Activated T-cell treated with anti-CD3 and anti-CD28 coated beads, Interleukin-2, amount 50 U/mL, for 24 hours (primary cell): ENCODE measurements at regions not wholly inside any gene's neighbourhood (a gene's known extent, or its start where the extent isn't known, plus 50 kb on each side); places are given as distances from the start of the nearest gene placed in this dataset.

Experiments used
- DNase-seq: peaks from one replicate; pipeline ENCODE4 v3.0.0-alpha.2; 2020
- H3K27ac Mint-ChIP-seq: 2 replicates; pipeline ENCODE4 v1.8.0; 2020; ENCODE audit warnings: mild to moderate bottlenecking, mixed read lengths
- H3K27me3 Mint-ChIP-seq: 2 replicates; pipeline ENCODE4 v1.8.0; 2020; ENCODE audit warnings: mixed read lengths
- H3K36me3 Mint-ChIP-seq: 2 replicates; pipeline ENCODE4 v1.8.0; 2020; ENCODE audit warnings: low read depth, mixed read lengths
- H3K4me1 Mint-ChIP-seq: 2 replicates; pipeline ENCODE4 v1.8.0; 2020; ENCODE audit warnings: low read depth, mixed read lengths
- H3K4me3 Mint-ChIP-seq: 2 replicates; pipeline ENCODE4 v1.8.0; 2020; ENCODE audit warnings: mild to moderate bottlenecking, moderate library complexity, mixed read lengths
- H3K9me3 Mint-ChIP-seq: 2 replicates; pipeline ENCODE4 v1.8.0; 2020; ENCODE audit warnings: mixed read lengths

DNA sequence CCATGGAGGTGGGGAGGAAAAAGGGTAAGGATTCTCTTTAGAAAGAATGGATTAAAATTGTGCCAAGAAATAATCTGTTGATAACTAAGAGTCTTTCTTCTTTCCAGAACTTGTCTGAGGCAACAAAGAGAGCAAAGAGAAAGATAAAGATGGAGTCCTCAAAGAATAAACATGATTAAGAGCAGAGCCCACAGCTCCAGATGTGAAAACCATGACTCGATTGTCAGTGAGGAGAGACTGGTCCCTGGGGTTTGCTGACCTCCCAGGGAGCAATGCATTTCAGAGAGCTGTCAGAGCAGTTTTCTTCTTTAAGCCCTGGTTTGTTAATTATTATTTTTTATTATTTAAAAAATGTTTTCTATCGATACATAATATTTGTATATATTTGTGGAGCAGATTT, 74.6 kb downstream of the TMEM100 start:
- no peaks in the 10 kb centered on the region for H3K9me3 Mint-ChIP-seq
- H3K4me1 Mint-ChIP-seq, result no peaks in the 10 kb centered on the region
- no peaks in the 10 kb centered on the region for H3K36me3 Mint-ChIP-seq
- no peak overlapping the region for H3K4me3 Mint-ChIP-seq
- peaks cover 38% of the 10 kb centered on the region for H3K27me3 Mint-ChIP-seq
- no peak overlapping the region for H3K27ac Mint-ChIP-seq
- no peak for DNase-seq

DNA sequence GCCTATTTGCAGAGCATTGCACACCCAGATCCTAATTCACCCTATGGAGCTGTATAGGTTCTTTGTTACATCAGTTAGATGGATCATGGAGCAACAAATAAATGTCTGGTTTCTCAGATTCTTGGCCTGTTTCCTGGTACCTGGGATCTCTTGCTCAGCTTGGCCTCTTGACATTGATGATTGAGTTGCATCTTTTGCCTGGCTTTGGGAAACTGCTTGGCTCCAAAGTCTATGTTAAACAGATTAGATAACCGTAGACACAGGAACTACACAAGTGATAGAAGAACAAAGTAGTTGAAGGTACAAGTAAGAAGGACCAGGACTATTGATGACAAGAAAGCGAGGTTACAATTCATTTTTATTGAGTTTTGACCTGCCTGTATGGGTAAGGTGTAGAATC, 77.3 kb downstream of the TMEM100 start:
- H3K9me3 Mint-ChIP-seq, result no peaks in the 10 kb centered on the region
- H3K36me3 Mint-ChIP-seq, result no peaks in the 10 kb centered on the region
- peaks cover 46% of the 10 kb centered on the region for H3K27me3 Mint-ChIP-seq
- no peaks in the 10 kb centered on the region for H3K4me1 Mint-ChIP-seq
- H3K4me3 Mint-ChIP-seq, result no peak overlapping the region
- H3K27ac Mint-ChIP-seq, result no peak overlapping the region
- no peak for DNase-seq

DNA sequence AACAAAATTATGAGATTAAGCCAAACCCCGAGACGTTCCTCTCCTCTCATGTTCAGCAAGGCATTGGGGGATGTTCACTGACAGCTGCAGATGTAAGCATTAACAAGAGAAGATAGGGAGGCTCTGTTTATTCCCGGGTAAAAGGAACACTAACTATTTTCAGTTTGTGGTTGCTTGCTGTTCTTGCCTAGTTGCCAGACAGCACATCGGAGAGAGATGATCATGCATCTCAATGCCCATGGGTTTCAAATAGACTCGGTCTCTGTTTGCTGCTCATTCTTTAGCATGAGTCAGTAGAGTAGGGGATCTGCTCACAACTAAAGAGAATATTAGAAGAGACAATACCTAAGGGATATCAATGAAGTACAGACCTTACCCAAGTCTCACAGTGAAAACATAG, 78.3 kb downstream of the TMEM100 start:
- Mint-ChIP-seq H3K4me1 (no peaks in the 10 kb centered on the region), H3K27ac (no peak overlapping the region), H3K9me3 (no peaks in the 10 kb centered on the region), H3K4me3 (no peak overlapping the region), H3K27me3 (peaks cover 37% of the 10 kb centered on the region), H3K36me3 (no peaks in the 10 kb centered on the region)
- DNase-seq, result no peak

DNA sequence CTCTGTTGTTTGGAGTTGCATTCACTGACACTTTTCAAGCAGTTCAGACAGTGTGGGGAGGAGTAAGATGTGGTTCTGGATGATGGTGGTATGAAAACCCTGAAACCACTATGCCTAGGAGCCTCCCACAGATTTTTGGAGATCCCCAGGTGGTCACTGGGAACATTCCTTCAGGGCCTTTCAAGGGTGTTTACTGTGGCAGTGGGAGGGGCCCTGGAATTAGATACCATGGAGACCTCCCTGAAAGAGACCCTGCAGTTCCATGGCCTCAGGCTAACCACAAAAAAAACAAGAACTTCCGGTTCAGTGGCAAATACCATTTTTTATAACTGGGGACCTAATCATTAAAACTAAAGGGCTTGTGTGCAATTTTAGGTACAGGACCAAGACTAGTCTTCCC, 79.9 kb downstream of the TMEM100 start:
- no peak for DNase-seq

DNA sequence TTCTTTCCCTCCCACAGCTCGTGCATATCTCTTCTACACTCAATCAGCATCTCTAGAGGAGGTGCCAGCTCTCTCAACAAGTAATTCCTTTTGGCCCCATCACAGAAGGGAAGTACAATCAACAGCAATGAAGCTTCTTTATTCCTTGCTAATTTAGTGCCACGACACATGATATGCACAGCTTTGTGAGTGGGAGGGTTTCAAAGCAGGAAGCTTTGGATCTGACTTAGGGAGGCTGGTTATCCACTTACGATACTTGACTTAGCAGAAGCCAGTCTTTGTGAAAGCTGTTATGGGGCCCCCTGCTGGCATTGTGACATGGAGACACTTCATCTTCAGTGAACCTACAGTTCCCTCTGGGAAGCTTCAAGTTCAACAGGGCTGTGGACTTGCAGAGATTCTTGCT, 81.0 kb downstream of the TMEM100 start:
- no peak overlapping the region for H3K27ac Mint-ChIP-seq
- peaks cover 31% of the 10 kb centered on the region for H3K27me3 Mint-ChIP-seq
- H3K36me3 Mint-ChIP-seq, result no peaks in the 10 kb centered on the region
- DNase-seq, result peak; percentile 34
- H3K9me3 Mint-ChIP-seq, result no peaks in the 10 kb centered on the region
- no peaks in the 10 kb centered on the region for H3K4me1 Mint-ChIP-seq
- H3K4me3 Mint-ChIP-seq, result no peak overlapping the region

More for the DNA sequence above, 79.9 kb downstream of the TMEM100 start:
- H3K27me3 Mint-ChIP-seq, result peaks cover 30% of the 10 kb centered on the region
- H3K9me3 Mint-ChIP-seq, result no peaks in the 10 kb centered on the region
- no peaks in the 10 kb centered on the region for H3K4me1 Mint-ChIP-seq
- no peaks in the 10 kb centered on the region for H3K36me3 Mint-ChIP-seq
- no peak overlapping the region for H3K27ac Mint-ChIP-seq
- no peak overlapping the region for H3K4me3 Mint-ChIP-seq

DNA sequence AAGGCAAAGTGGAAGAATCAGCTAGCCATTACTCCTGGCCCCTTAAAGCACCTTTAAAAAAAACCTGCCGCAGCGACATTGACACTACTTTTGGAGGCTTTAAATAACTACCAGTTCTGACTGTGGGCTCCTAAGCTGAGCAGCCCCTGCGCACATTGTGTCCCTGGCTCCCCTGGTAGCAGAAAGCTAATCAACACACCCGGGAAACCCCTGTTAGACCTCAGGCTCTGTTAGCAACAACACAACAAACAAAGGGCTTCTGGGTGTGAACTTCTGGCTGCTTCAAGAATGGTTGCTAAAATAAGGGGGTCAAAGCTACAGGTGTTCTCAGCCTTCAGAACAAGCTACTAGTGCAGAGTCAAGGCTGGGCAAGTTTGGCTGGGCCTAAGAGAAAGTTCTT, 83.6 kb downstream of the TMEM100 start:
- H3K9me3 Mint-ChIP-seq, result no peaks in the 10 kb centered on the region
- no peaks in the 10 kb centered on the region for H3K4me1 Mint-ChIP-seq
- no peak for DNase-seq
- no peak overlapping the region for H3K27ac Mint-ChIP-seq
- no peaks in the 10 kb centered on the region for H3K36me3 Mint-ChIP-seq
- no peak overlapping the region for H3K4me3 Mint-ChIP-seq
- peaks cover 32% of the 10 kb centered on the region for H3K27me3 Mint-ChIP-seq

DNA sequence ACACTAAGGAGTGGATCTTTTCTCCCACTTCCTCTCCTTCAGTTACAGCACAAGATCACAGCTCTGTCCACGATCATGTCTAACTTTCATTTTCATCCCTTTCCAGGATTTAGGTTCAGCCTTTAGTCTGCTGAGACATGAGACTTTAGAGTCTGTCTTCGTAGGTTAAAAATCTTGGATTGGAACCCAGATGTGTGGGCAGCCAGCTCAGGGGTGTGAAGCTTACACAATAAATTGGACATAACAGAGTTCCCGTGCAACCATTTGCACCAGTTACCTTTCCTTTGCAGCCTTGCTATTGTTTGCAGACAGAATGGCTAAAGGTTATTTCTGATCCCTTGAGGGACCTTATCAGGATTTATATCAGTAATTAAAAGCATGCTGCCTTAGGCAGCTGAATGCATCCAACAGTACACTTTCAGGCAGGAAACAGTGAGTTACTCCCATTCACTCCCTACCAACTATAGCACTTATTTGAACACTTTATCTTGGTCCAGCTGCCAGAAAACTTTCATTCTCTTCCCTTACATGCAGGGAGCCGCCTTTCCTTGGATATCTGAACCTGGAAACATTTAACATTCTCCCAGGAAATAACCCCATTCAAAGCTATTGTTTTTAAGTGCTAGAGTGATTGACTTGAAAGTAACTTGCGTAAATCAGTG, 87.3 kb downstream of the TMEM100 start:
- H3K4me1 Mint-ChIP-seq, result no peaks in the 10 kb centered on the region
- H3K9me3 Mint-ChIP-seq, result no peaks in the 10 kb centered on the region
- no peak for DNase-seq

DNA sequence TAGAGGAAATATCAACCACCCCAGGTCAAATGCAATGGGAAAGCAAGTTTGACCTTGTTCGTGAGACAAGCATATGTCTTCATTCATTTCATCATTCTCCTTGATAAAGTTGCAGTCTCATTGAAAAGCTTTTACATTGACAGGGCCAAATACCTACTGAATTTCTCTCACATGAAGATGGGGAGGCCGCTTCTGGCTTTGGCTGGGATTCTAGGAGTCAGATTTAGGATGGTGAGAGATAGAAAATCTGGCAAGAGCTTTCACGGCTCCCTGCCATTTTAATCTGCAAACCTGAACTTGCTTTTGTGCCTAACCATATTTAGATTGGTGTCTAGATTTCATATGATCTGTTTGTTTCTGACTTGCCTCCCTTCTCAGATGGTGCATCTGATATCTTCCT, 88.0 kb downstream of the TMEM100 start:
- no peak for DNase-seq
- Mint-ChIP-seq H3K27me3 (peaks cover 32% of the 10 kb centered on the region), H3K9me3 (no peaks in the 10 kb centered on the region), H3K4me3 (no peak overlapping the region), H3K4me1 (no peaks in the 10 kb centered on the region), H3K27ac (no peak overlapping the region), H3K36me3 (no peaks in the 10 kb centered on the region)

More for the DNA sequence above, 87.3 kb downstream of the TMEM100 start:
- Mint-ChIP-seq H3K4me3 (no peak overlapping the region), H3K27ac (no peak overlapping the region), H3K27me3 (peaks cover 30% of the 10 kb centered on the region), H3K36me3 (no peaks in the 10 kb centered on the region)

DNA sequence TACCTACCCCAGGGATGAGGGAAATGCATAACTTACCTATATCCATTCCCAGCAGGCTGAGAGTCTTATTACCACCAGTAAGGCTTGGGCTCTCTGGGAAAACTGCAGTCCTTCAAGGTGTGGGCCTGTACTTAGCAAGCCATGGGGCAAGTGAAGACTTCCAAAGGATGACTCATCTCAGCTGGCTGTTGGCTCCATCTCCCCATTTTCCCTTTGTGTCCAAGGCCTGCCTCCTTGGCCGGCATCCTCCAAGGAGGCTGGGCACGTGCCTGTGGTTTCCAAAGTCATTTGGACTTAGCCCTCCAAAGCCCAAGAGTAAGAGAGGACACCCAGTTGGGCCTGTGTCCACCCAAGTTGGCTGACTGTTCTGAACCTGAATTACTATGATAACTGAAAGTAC, 89.8 kb downstream of the TMEM100 start:
- peaks cover 35% of the 10 kb centered on the region for H3K27me3 Mint-ChIP-seq
- no peaks in the 10 kb centered on the region for H3K9me3 Mint-ChIP-seq
- no peak overlapping the region for H3K27ac Mint-ChIP-seq
- DNase-seq, result no peak
- no peaks in the 10 kb centered on the region for H3K36me3 Mint-ChIP-seq
- H3K4me3 Mint-ChIP-seq, result no peak overlapping the region
- no peaks in the 10 kb centered on the region for H3K4me1 Mint-ChIP-seq

DNA sequence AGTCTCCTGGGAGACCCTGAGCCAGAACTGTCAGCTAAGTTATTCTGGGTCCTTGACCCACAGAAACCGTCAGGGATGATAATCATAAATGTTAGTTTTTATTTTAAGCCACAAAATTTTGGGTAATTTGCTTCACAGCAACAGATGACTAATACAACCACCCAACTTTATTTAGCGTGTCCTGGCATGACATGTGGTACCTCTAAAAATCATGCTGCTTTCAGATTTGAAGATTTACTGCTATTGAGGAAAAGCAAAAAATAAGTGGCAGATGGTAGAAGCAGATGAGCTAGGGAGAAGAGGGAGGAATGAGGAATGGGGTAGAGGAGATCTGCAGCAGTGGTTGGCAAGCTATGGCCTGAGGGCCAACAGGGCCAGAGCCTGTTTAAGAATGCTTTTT, 90.4 kb downstream of the TMEM100 start:
- H3K9me3 Mint-ChIP-seq, result no peaks in the 10 kb centered on the region
- no peaks in the 10 kb centered on the region for H3K4me1 Mint-ChIP-seq
- H3K27ac Mint-ChIP-seq, result no peak overlapping the region
- H3K4me3 Mint-ChIP-seq, result no peak overlapping the region
- H3K27me3 Mint-ChIP-seq, result peaks cover 35% of the 10 kb centered on the region
- DNase-seq, result no peak
- H3K36me3 Mint-ChIP-seq, result no peaks in the 10 kb centered on the region

DNA sequence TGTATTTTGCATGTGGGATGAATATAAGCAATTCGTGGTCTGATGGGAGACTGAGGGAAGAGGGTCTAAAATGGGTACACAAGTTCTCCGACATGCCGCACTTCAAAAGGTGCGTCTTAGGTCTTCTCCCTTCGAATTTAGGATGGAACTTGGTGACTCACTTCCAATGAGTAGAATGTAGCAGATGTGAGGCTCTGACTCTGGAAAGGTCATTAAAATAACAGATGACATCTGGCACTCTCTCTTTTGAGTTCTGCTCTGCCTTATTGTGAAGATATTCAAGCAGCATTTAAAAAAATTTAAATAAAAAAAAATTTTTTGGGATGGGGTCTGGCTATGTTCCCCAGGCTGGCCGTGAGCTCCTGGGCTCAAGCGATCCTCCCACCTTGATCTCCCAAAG, 92.7 kb downstream of the TMEM100 start:
- Mint-ChIP-seq H3K4me1 (no peaks in the 10 kb centered on the region), H3K27me3 (peaks cover 27% of the 10 kb centered on the region), H3K4me3 (no peak overlapping the region), H3K36me3 (no peaks in the 10 kb centered on the region), H3K9me3 (no peaks in the 10 kb centered on the region), H3K27ac (no peak overlapping the region)
- DNase-seq, result no peak

DNA sequence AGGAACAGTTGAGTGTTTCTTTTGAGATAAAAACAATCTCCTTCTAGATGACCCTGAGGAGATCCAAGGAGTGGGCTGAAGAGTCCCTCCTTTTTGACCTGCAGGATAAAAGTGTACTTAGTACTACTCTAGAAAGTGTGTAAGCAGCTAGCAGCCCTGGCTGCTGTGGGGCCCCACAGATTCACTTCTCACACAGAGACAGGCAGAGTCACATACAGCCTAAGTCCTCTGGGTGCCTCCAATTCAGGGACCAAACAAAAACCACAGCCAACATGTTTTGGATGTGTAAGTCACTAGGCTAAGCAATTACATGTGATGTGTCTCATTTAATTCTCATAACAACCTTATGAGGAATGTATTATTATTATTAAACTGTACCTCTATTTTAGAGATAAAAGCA, 97.1 kb downstream of the TMEM100 start:
- no peak overlapping the region for H3K4me3 Mint-ChIP-seq
- H3K36me3 Mint-ChIP-seq, result no peaks in the 10 kb centered on the region
- no peaks in the 10 kb centered on the region for H3K9me3 Mint-ChIP-seq
- H3K4me1 Mint-ChIP-seq, result no peaks in the 10 kb centered on the region
- peaks cover 38% of the 10 kb centered on the region for H3K27me3 Mint-ChIP-seq
- DNase-seq, result no peak
- no peak overlapping the region for H3K27ac Mint-ChIP-seq

DNA sequence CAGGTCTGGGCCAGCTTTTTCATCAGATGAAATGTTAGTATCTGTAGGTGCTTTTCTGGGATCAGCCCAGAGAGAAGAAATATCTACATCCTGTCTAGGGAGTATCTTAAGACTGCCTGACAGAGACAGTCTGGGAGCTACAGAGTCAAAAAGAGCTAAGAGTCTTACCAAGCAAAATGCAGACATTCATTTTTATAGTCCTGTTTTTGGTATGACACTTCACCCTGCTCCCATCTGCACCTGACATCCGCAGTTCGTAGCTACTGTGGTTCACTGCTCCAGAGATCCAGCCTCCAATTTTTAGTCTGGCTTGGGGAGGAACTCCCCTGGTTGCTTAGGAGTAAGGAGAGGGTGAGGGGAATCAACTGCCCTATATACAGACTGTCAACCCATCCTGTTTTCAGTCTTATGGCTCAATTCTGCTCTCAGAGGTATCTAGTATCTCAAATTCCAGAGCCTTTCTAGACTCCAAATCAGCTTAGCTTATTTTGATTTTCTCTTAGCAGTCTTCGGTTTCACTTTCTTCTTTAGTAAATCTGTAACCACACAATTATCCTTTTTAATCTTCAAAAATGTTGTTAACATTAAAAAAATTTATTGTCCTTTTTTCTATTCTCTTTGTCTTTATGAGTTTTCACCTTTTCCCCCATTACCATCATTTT, 97.8 kb downstream of the TMEM100 start:
- no peaks in the 10 kb centered on the region for H3K36me3 Mint-ChIP-seq
- no peak overlapping the region for H3K4me3 Mint-ChIP-seq
- H3K9me3 Mint-ChIP-seq, result no peaks in the 10 kb centered on the region
- DNase-seq, result no peak
- H3K27me3 Mint-ChIP-seq, result peaks cover 39% of the 10 kb centered on the region
- H3K27ac Mint-ChIP-seq, result no peak overlapping the region
- no peaks in the 10 kb centered on the region for H3K4me1 Mint-ChIP-seq

DNA sequence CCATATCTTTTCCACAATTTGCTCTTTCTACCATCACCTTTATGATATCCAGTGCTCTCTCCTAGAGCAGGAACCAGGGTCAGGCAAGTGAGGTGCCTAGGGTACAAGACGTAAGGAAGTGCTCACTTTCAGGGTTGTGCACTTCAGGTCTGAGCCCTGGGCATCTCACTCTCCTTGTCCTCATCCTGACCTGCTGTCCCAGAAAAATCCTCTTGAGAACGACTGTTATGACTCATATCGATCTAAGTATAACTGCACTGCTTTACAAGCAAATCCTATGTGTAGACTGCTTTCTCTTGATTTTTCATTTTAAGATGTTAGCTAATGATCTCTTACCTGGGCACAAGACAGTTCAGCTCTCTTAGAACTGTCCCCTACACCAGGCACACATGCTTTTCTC, 100.1 kb downstream of the TMEM100 start:
- peaks cover 50% of the 10 kb centered on the region for H3K27me3 Mint-ChIP-seq
- H3K27ac Mint-ChIP-seq, result no peak overlapping the region
- no peak for DNase-seq
- H3K4me3 Mint-ChIP-seq, result no peak overlapping the region
- H3K4me1 Mint-ChIP-seq, result no peaks in the 10 kb centered on the region
- H3K9me3 Mint-ChIP-seq, result no peaks in the 10 kb centered on the region
- H3K36me3 Mint-ChIP-seq, result no peaks in the 10 kb centered on the region

DNA sequence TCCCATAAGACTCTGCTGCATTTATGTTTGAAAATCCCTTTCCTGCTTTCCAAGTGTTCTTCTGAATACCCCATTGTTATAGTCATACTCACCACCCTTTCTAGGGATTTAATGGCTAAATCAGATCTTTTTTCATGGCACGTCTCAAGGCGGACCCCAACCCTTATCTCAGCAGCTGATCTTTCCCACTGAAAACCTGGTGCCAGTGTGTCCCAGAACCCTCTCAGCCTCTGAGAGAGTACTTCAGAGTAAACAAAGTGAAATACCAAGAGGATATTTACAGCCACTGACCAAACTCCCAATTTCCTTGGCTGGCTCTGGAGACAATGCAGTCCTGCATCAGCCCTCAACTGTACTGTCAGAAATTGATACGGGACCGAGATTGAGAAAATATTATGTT, 101.7 kb downstream of the TMEM100 start:
- Mint-ChIP-seq H3K9me3 (no peaks in the 10 kb centered on the region), H3K4me1 (no peaks in the 10 kb centered on the region), H3K27me3 (peaks cover 54% of the 10 kb centered on the region), H3K4me3 (no peak overlapping the region), H3K36me3 (no peaks in the 10 kb centered on the region), H3K27ac (no peak overlapping the region)
- no peak for DNase-seq
